ENCODE measurements at regions not wholly inside any gene's neighbourhood (a gene's known extent, or its start where the extent isn't known, plus 50 kb on each side); places are given as distances from the start of the nearest gene placed in this dataset.

GRCh38 chr14:49997991-49998390 lies 105.1 kb downstream of the ARF6 start:
- no peak for TF ChIP-seq CTCF (IDR thresholded peaks at IDR 0.05; ENCODE audit: control insufficient read depth, extremely low read depth, insufficient read depth)
- H3K4me3 ChIP-seq (ENCODE audit: low read depth, low read length): no peak overlapping the region
- no peak for DNase-seq (ENCODE audit: low read depth)

- no peak for TF ChIP-seq CTCF (IDR thresholded peaks at IDR 0.05; ENCODE audit: control insufficient read depth, extremely low read depth, insufficient read depth)
- no peak for DNase-seq (ENCODE audit: low read depth)
- H3K4me3 ChIP-seq (ENCODE audit: low read depth, low read length): no peak overlapping the region
Observed at GRCh38 chr14:49999146-49999761, 106.4 kb downstream of the ARF6 start.

GRCh38 chr14:49999826-50000379 lies 107.0 kb downstream of the ARF6 start:
- no peak for DNase-seq (ENCODE audit: low read depth)
- no peak overlapping the region for H3K4me3 ChIP-seq (ENCODE audit: low read depth, low read length)
- TF ChIP-seq CTCF (IDR thresholded peaks at IDR 0.05; ENCODE audit: control insufficient read depth, extremely low read depth, insufficient read depth): no peak

- DNase-seq (ENCODE audit: low read depth): no peak
- no peak for TF ChIP-seq CTCF (IDR thresholded peaks at IDR 0.05; ENCODE audit: control insufficient read depth, extremely low read depth, insufficient read depth)
- H3K4me3 ChIP-seq (ENCODE audit: low read depth, low read length): no peak overlapping the region
Observed at GRCh38 chr14:50000380-50001150, 107.7 kb downstream of the ARF6 start.

GRCh38 chr14:50001151-50001998 lies 108.5 kb downstream of the ARF6 start:
- TF ChIP-seq CTCF (IDR thresholded peaks at IDR 0.05; ENCODE audit: control insufficient read depth, extremely low read depth, insufficient read depth): no peak
- H3K4me3 ChIP-seq (ENCODE audit: low read depth, low read length): no peak overlapping the region
- DNase-seq (ENCODE audit: low read depth): peak; percentile 78

GRCh38 chr14:50001999-50002925 lies 109.4 kb downstream of the ARF6 start:
- no peak for DNase-seq (ENCODE audit: low read depth)
- TF ChIP-seq CTCF (IDR thresholded peaks at IDR 0.05; ENCODE audit: control insufficient read depth, extremely low read depth, insufficient read depth): no peak
- no peak overlapping the region for H3K4me3 ChIP-seq (ENCODE audit: low read depth, low read length)

Measured in LNCaP clone FGC (cell line).